Right cardiac atrium (tissue), 5 donors: ENCODE measurements at regions not wholly inside any gene's neighbourhood (a gene's known extent, or its start where the extent isn't known, plus 50 kb on each side); places are given as distances from the start of the nearest gene placed in this dataset.
"Not testable (repeated sequence)": the region's sequence is repeated elsewhere in the genome, so short reads cannot be mapped to it uniquely, and the experiment has no call there.

Source experiments
- ATAC-seq, 2 donors: fragments of 200-7000 bp; cut with Tn5 transposase; one replicate each; pipeline versions ENCODE4 v1.8.0 to v1.9.1; 2020; ENCODE audit warnings: moderate library complexity in 2 of 2, mild to moderate bottlenecking in 1 of 2
- DNase-seq, 3 donors: peaks; one replicate each; pipeline ENCODE4 v3.0.0-alpha.2; 2020
- H3K27ac ChIP-seq: one replicate; pipeline ENCODE4 v1.5.1; 2013; ENCODE audit warnings: mild to moderate bottlenecking, low read length, control low read depth, moderate library complexity
- H3K27me3 ChIP-seq: one replicate; pipeline ENCODE4 v1.6.1; 2013; ENCODE audit not compliant: control insufficient read depth, insufficient read depth
- H3K4me1 ChIP-seq: one replicate; pipeline ENCODE4 v1.6.1; 2013; ENCODE audit warnings: low read length; ENCODE audit not compliant: control insufficient read depth, insufficient read depth
- H3K4me3 ChIP-seq: one replicate; pipeline ENCODE4 v1.5.1; 2013; ENCODE audit warnings: low read length, control low read depth
- H3K9me3 ChIP-seq: one replicate; pipeline ENCODE4 v1.6.1; 2013; ENCODE audit warnings: low read length; ENCODE audit not compliant: control insufficient read depth
- WGBS: extraction: QIAGEN DNeasy Blood & Tissue Kit; methylation state at CpG from one replicate; pipeline ENCODE4 v1.1.7; 2013; 5-methylcytosine and 5-hydroxymethylcytosine counted together
- intact Hi-C, 4 donors: fragments of 100-400 bp; cut with DNase I; formaldehyde crosslinking; loops; one replicate each; pipeline versions ENCODE4 v1.11.0 to v1.14.0; 2022 to 2023
- donor health status: healthy with polysubstance abuse.
- donor health status: DM: no; HTN: yes; CAD: no.
- donor health status: DM: no; HTN: no; CAD: no.
- donor health status: DM: no; HTN: yes; CAD: no; lungs with severe emphysema.
- donor health status: DM: yes; HTN: yes; CAD: no.

DNA sequence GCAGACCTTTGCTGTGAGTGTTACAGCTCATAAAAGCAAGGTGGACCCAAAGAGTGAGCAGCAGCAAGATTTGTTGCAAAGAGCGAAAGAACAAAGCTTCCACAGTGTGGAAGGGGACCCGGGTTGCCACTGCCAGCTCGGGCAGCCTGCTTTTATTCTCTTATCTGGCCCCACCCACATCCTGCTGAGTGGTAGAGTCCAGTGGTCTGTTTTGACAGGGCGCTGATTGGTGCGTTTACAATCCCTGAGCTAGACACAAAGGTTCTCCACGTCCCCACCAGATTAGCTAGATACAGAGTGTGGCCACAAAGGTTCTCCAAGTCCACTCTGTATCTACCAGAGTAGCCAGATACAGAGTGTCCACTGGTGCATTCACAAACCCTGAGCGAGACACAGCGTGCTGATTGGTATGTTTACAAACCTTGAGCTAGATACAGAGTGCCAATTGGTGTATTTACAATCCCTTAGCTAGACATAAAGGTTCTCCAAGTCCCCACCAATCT, 86.2 kb upstream of the C15orf39 start:
- H3K27me3 ChIP-seq, H3K27ac ChIP-seq, H3K4me3 ChIP-seq, ATAC-seq, H3K9me3 ChIP-seq, H3K4me1 ChIP-seq, DNase-seq: not testable (repeated sequence)
- 76% methylated on average over 8 of the region's 8 CpGs for WGBS
- intact Hi-C loops, result loop anchor here in 1 of 4 donors (10.0 kb wide), 1 partner anchor 79 kb away; no protein-coding TSS in a partner anchor

DNA sequence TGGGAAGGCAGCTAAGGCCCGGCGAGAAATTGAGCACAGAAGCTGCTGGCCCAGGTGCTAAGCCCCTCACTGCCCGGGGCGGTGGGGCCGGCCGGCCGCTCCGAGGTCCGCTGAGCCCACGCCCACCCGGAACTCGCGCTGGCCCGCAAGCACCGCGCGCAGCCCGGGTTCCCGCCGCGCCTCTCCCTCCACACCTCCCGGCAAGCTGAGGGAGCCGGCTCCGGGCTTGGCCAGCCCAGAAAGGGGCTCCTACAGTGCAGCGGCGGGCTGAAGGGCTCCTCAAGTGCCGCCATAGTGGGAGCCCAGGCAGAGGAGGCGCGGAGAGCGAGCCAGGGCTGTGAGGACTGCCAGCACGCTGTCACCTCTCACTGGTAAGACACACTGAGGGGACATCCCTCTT, 85.5 kb upstream of the C15orf39 start:
- not testable (repeated sequence) for H3K4me1 ChIP-seq, ATAC-seq, H3K4me3 ChIP-seq, H3K9me3 ChIP-seq, H3K27ac ChIP-seq, H3K27me3 ChIP-seq, DNase-seq
- intact Hi-C loops, result loop anchor here in 1 of 4 donors (10.0 kb wide), 1 partner anchor 79 kb away; no protein-coding TSS in a partner anchor
- 94% methylated on average over 31 of the region's 31 CpGs for WGBS

DNA sequence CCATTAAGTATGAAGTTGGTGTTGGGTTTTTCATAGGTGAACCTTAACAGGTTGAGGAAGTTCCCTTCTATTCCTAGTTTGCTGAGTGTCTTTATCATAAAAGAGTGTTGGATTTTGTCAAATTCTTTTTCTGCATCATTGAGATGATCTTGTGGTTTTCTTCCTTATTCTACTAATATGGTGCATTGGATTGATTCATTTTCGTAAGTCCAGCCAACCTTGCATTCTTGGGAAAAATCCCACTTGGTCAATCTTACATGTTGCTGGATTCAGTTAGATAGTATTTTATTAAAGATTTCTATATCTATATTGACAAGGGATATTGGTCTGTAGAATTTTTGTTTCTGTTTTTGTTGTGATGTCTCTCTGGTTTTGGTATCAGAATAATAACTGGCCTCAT, 83.7 kb upstream of the C15orf39 start:
- Histone ChIP-seq H3K27me3 (no peaks in the 10 kb centered on the region), H3K4me1 (no peaks in the 10 kb centered on the region), H3K27ac (no peak overlapping the region), H3K9me3 (no peaks in the 10 kb centered on the region), H3K4me3 (no peak overlapping the region)
- DNase-seq (no peak), ATAC-seq (no peak)
- intact Hi-C loops, result loop anchor here in 1 of 4 donors (10.0 kb wide), 1 partner anchor 77 kb away; no protein-coding TSS in a partner anchor
- 99% methylated on average over 1 of the region's 1 CpG for WGBS

DNA sequence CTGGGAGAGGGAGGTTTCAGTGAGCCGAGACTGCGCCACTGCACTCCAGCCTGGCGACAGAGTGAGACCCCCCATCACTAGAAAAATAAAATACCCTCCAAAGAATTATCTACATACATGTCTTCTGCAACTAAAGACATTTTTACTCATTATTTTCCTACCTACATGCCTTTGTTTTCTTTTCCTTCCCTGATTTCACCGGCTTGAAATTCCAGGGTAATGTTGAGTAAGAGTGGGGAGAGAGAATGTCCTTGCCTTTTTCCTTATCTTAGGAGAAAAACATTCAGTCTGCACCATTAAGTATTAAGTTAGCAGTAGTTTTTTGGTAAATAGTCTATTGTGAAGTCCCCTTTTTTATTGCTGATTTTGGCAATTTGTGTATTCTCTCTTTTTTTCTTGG, 82.4 kb upstream of the C15orf39 start:
- H3K27ac ChIP-seq, H3K27me3 ChIP-seq, ATAC-seq, DNase-seq, H3K9me3 ChIP-seq, H3K4me1 ChIP-seq, H3K4me3 ChIP-seq: not testable (repeated sequence)
- intact Hi-C loops, result loop anchor here in 1 of 4 donors (10.0 kb wide), 1 partner anchor 75 kb away; no protein-coding TSS in a partner anchor
- 79% methylated on average over 4 of the region's 4 CpGs for WGBS

DNA sequence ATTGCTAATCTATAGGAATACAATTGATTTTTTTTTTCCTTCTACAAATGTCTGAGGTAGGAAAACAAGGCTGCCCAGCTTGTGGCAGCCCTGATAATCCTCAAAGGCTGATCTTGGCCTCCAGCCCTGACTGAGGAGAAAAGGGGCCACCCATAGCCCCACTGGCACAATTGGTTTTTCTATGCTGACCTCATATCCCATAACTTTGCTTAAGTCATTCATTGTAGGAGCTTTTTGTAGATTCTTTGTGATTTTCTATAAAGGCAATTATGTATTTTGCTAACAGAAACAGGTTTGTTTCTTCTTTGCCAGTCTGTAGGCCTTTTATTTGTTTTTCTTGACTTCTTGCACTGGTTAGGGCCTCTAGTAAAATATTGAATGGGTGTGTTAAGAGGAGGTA, 80.2 kb upstream of the C15orf39 start:
- Histone ChIP-seq H3K4me1 (peaks cover 2% of the 10 kb centered on the region), H3K4me3 (no peak overlapping the region), H3K27me3 (no peaks in the 10 kb centered on the region), H3K9me3 (no peaks in the 10 kb centered on the region), H3K27ac (no peak overlapping the region)
- DNase-seq (no peak), ATAC-seq (no peak)
- intact Hi-C loops, result no loop called here

DNA sequence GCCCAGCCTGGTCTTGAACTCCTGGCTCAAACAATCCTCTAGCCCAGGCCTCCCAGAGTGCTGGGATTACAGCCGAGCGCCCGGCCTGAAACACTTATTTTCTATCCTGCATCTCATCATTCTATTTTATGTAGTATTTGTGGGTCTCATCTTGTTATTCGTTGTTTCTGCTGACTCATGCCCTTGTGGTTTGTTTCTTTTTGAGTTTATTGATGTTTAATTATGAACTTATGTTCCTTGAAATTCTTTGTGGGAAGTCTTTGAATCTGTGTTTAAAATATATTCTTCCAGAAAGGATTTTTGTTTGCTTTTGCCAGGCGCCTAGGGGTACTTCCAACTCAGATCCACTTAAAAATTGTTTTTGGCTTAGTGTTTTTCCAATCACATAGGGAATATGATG, 78.3 kb upstream of the C15orf39 start:
- WGBS, result 92% methylated on average over 5 of the region's 5 CpGs
- no peaks in the 10 kb centered on the region for H3K27me3 ChIP-seq
- DNase-seq (no peak), ATAC-seq (no peak)
- no peaks in the 10 kb centered on the region for H3K9me3 ChIP-seq
- H3K27ac ChIP-seq, result no peak overlapping the region
- peaks cover 2% of the 10 kb centered on the region for H3K4me1 ChIP-seq
- intact Hi-C loops, result no loop called here
- no peak overlapping the region for H3K4me3 ChIP-seq

DNA sequence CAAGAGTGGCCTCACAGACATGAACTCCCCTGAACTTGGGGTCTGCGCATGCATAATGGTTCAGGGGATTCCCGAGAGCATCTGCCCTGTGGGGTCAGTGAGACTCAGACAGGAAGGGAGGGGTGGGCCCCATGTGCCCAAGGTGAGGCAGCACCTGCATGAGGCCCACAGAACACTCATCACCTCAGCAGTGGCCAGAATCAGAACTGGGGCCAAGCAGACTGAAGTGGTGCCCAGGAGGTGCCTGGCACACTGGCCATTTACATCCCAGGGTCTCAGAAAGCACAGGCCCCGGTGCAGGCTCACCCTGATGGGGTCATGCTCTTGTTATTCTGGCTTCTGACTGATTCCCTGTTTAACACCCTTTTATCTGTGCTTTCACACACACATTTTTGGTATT, 77.4 kb upstream of the C15orf39 start:
- H3K27ac ChIP-seq, result peak overlapping the region; percentile 51
- H3K4me1 ChIP-seq, DNase-seq, H3K27me3 ChIP-seq, intact Hi-C loops, H3K4me3 ChIP-seq, H3K9me3 ChIP-seq: not testable (repeated sequence)
- WGBS, result 79% methylated on average over 3 of the region's 3 CpGs
- peak in 1 of 2 donors; percentile 20 for ATAC-seq

DNA sequence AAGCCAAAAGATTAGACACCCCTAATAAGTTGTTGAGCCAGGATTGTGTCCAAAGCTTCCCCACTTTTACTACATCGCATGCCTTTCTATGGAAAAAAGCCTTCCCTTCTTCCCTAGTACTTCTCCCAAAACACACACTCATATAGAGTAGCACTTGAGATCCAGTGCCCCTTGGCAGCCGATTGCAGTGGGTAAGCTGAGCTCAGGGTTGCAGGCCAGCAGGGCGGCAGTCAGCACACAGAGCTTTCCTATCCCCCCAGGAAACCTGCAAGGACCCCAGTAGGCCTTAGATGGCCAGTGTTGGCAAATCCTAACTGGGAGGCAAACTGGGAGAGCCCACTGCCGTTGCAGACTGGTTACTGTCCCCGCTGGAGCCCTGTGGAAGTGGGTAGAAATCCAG, 75.7 kb upstream of the C15orf39 start:
- peak in 1 of 2 donors; percentile 22 for ATAC-seq
- H3K27ac ChIP-seq, result no peak overlapping the region

DNA sequence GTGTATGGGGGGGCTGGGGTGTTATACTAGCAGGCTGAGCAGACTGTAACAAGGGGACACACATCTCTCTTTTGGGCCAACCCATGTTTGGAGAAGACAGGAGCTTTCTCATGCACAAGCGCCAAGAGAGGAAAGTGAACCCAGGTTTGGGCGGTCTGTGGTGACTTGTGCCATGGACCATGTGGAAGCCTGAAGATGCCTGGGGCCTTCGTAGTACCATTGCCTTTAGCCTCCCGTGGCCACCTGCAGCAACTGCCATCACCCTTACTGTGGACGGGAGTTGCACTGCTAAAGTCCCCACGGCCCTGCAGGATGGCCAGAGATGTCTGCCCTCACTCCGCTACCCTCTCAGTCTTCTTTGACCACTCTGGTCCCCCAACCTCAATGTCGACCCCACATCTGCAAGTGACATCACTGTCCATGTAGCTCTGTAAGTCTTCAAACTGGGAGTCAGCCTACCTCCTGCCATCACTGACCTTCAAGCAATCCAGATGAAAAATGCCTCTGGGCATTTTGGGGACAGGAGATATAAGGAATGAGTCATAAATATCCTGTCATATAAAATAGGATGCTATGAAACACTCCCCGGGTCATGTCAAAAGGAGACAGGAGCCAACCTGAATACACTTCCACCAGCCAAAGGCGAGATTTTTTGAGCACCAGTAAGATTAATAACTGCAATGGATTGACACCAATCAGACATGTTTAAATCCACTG, 74.7 kb upstream of the C15orf39 start:
- H3K27me3 ChIP-seq, result no peaks in the 10 kb centered on the region

More for the DNA sequence above, 75.7 kb upstream of the C15orf39 start:
- no peak for DNase-seq
- no peaks in the 10 kb centered on the region for H3K9me3 ChIP-seq
- intact Hi-C loops, result no loop called here
- 92% methylated on average over 5 of the region's 5 CpGs for WGBS
- H3K4me3 ChIP-seq, result no peak overlapping the region
- peaks cover 2% of the 10 kb centered on the region for H3K4me1 ChIP-seq
- no peaks in the 10 kb centered on the region for H3K27me3 ChIP-seq

DNA sequence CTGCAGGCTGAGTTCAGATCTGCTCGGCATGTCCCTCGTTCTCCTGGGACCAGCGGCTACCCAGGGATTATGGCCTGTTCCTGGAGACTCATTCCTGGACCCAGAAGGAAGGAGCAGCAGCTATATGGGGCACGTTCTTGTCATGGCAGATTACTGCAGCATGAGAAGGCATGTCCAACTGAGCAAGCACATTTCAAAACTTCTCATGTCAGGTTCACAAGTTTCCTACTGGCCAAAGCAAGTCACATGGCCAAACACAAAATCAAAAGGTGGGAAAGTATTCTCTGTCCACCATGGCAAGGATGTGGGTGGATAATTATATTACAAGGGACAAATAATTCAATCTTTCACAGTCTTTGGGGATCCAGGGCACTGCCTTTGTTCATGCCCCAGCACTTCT, 71.9 kb upstream of the C15orf39 start:
- no peaks in the 10 kb centered on the region for H3K9me3 ChIP-seq
- no peak for ATAC-seq
- no peak for DNase-seq
- H3K4me1 ChIP-seq, result no peaks in the 10 kb centered on the region
- H3K4me3 ChIP-seq, result no peak overlapping the region
- H3K27ac ChIP-seq, result no peak overlapping the region
- intact Hi-C loops, result no loop called here
- no peaks in the 10 kb centered on the region for H3K27me3 ChIP-seq
- WGBS, result 90% methylated on average over 4 of the region's 4 CpGs

More for the DNA sequence above, 74.7 kb upstream of the C15orf39 start:
- 94% methylated on average over 10 of the region's 10 CpGs for WGBS
- Histone ChIP-seq H3K4me1 (peaks cover 2% of the 10 kb centered on the region), H3K4me3 (no peak overlapping the region), H3K9me3 (no peaks in the 10 kb centered on the region), H3K27ac (no peak overlapping the region)
- no peak for ATAC-seq
- no peak for DNase-seq
- intact Hi-C loops, result no loop called here

DNA sequence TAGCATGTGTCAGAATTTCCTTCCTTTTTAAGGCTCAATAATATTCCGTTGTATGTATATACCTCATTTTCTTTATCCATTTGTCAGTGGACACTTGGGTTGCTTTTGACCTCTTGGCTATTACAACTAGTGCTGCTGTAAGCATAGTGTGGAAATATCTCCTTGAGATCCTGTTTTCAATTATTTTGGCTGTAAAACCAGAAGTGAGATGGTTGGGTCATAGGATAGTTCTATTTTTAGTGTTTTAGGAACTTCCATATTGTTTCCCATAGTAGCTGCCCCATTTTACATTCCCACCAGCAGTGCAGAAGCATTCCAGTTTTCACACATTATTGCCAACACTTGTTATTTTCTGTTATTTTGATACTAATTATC, 70.4 kb upstream of the C15orf39 start:
- Histone ChIP-seq H3K27ac (no peak overlapping the region), H3K4me3 (no peak overlapping the region), H3K4me1 (no peaks in the 10 kb centered on the region), H3K27me3 (no peaks in the 10 kb centered on the region), H3K9me3 (no peaks in the 10 kb centered on the region)
- no peak for DNase-seq
- intact Hi-C loops, result no loop called here
- 84% methylated on average over 1 of the region's 1 CpG for WGBS
- ATAC-seq, result peak in 1 of 2 donors; percentile 44
